HFFc6 (cell line): ENCODE measurements at regions not wholly inside any gene's neighbourhood (a gene's known extent, or its start where the extent isn't known, plus 50 kb on each side); places are given as distances from the start of the nearest gene placed in this dataset.
"Not testable (repeated sequence)": the region's sequence is repeated elsewhere in the genome, so short reads cannot be mapped to it uniquely, and the experiment has no call there.

ENCODE experiments used
- DNase-seq: peaks from one replicate; pipeline ENCODE4 v3.0.0-alpha.2; 2018
- H3K27ac Mint-ChIP-seq: 2 replicates; pipeline ENCODE4 v1.8.0; 2020; ENCODE audit warnings: mild to moderate bottlenecking, mixed read lengths
- H3K27me3 Mint-ChIP-seq: 2 replicates; pipeline ENCODE4 v1.8.0; 2021; ENCODE audit warnings: mild to moderate bottlenecking, moderate library complexity, mixed read lengths; ENCODE audit not compliant: insufficient read depth
- H3K36me3 Mint-ChIP-seq: 2 replicates; pipeline ENCODE4 v1.8.0; 2021; ENCODE audit warnings: low read depth, mixed read lengths
- H3K4me1 Mint-ChIP-seq: 2 replicates; pipeline ENCODE4 v1.8.0; 2020; ENCODE audit warnings: low read depth, mixed read lengths
- H3K4me3 Mint-ChIP-seq: 2 replicates; pipeline ENCODE4 v1.8.0; 2020; ENCODE audit warnings: mild to moderate bottlenecking, moderate library complexity, mixed read lengths
- H3K9me3 Mint-ChIP-seq: 2 replicates; pipeline ENCODE4 v1.8.0; 2020; ENCODE audit warnings: mild to moderate bottlenecking, mixed read lengths
- CTCF ChIP-seq: fragments of 200-600 bp; sonication (generic); IDR thresholded peaks from 2 replicates; pipeline ENCODE4 v1.5.0; 2021; ENCODE audit warnings: antibody characterized with exemption, mild to moderate bottlenecking

- Mint-ChIP-seq H3K27me3 (no peaks in the 10 kb centered on the region), H3K27ac (no peak overlapping the region), H3K36me3 (no peaks in the 10 kb centered on the region), H3K9me3 (no peaks in the 10 kb centered on the region), H3K4me3 (no peak overlapping the region), H3K4me1 (peaks cover 5% of the 10 kb centered on the region; the same call in 1 of the 2 replicates)
- no peak for DNase-seq
- no peak for TF ChIP-seq CTCF
Measured at GRCh38 chr2:82959727-82960126, 1499.4 kb downstream of the SUCLG1 start.

- H3K9me3 Mint-ChIP-seq = no peaks in the 10 kb centered on the region
- no peak for DNase-seq
- no peak overlapping the region for H3K27ac Mint-ChIP-seq
- no peak overlapping the region for H3K4me3 Mint-ChIP-seq
- H3K27me3 Mint-ChIP-seq = peaks cover 1% of the 10 kb centered on the region; the same call in 1 of the 2 replicates
- no peaks in the 10 kb centered on the region; the same call in 1 of the 2 replicates for H3K4me1 Mint-ChIP-seq
- TF ChIP-seq CTCF = no peak
- no peaks in the 10 kb centered on the region for H3K36me3 Mint-ChIP-seq
Measured at GRCh38 chr2:82954868-82955267, 1504.2 kb downstream of the SUCLG1 start.

- Mint-ChIP-seq H3K9me3 (no peaks in the 10 kb centered on the region), H3K4me1 (no peaks in the 10 kb centered on the region), H3K36me3 (no peaks in the 10 kb centered on the region), H3K27me3 (no peaks in the 10 kb centered on the region), H3K4me3 (no peak overlapping the region), H3K27ac (no peak overlapping the region)
- TF ChIP-seq CTCF = no peak
- no peak for DNase-seq
Measured at GRCh38 chr2:82939211-82939610, 1519.9 kb downstream of the SUCLG1 start.

- H3K9me3 Mint-ChIP-seq, H3K27ac Mint-ChIP-seq, H3K4me3 Mint-ChIP-seq, DNase-seq, H3K27me3 Mint-ChIP-seq, H3K4me1 Mint-ChIP-seq, H3K36me3 Mint-ChIP-seq: not testable (repeated sequence)
Measured at GRCh38 chr2:82938321-82938845, 1520.7 kb downstream of the SUCLG1 start.

GRCh38 chr2:82913566-82913965 is 1545.5 kb downstream of the SUCLG1 start:
- peaks cover 2% of the 10 kb centered on the region; the same call in 1 of the 2 replicates for H3K27me3 Mint-ChIP-seq
- no peak for TF ChIP-seq CTCF
- no peak for DNase-seq
- no peaks in the 10 kb centered on the region for H3K36me3 Mint-ChIP-seq
- no peak overlapping the region for H3K4me3 Mint-ChIP-seq
- H3K9me3 Mint-ChIP-seq = no peaks in the 10 kb centered on the region
- H3K4me1 Mint-ChIP-seq = no peaks in the 10 kb centered on the region
- no peak overlapping the region for H3K27ac Mint-ChIP-seq

- no peak for DNase-seq
- Mint-ChIP-seq H3K27ac (no peak overlapping the region), H3K4me3 (no peak overlapping the region), H3K27me3 (peaks cover 2% of the 10 kb centered on the region; the same call in 1 of the 2 replicates), H3K4me1 (no peaks in the 10 kb centered on the region), H3K36me3 (no peaks in the 10 kb centered on the region), H3K9me3 (no peaks in the 10 kb centered on the region)
- TF ChIP-seq CTCF = no peak
Measured at GRCh38 chr2:82896117-82896516, 1563.0 kb downstream of the SUCLG1 start.
